PC-3 (cell line): ENCODE measurements at regions not wholly inside any gene's neighbourhood (a gene's known extent, or its start where the extent isn't known, plus 50 kb on each side); places are given as distances from the start of the nearest gene placed in this dataset.

Experiments
- EZH2 ChIP-seq: fragments of 300-600 bp; sonication (generic); IDR thresholded peaks from one replicate; pipeline ENCODE4 v1.6.1; 2017; ENCODE audit warnings: antibody characterized with exemption, mild to moderate bottlenecking, low read length; ENCODE audit not compliant: unreplicated experiment
- TF ChIP-seq, protein P1 (sequence below): fragments of 300-600 bp; sonication (generic); conservative IDR thresholded peaks from 2 replicates; pipeline ENCODE4 v1.5.1; 2017; ENCODE audit warnings: antibody characterized with exemption, low read depth, mild to moderate bottlenecking, low read length

- TF ChIP-seq, protein P1, sequence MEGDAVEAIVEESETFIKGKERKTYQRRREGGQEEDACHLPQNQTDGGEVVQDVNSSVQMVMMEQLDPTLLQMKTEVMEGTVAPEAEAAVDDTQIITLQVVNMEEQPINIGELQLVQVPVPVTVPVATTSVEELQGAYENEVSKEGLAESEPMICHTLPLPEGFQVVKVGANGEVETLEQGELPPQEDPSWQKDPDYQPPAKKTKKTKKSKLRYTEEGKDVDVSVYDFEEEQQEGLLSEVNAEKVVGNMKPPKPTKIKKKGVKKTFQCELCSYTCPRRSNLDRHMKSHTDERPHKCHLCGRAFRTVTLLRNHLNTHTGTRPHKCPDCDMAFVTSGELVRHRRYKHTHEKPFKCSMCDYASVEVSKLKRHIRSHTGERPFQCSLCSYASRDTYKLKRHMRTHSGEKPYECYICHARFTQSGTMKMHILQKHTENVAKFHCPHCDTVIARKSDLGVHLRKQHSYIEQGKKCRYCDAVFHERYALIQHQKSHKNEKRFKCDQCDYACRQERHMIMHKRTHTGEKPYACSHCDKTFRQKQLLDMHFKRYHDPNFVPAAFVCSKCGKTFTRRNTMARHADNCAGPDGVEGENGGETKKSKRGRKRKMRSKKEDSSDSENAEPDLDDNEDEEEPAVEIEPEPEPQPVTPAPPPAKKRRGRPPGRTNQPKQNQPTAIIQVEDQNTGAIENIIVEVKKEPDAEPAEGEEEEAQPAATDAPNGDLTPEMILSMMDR: no peak
- TF ChIP-seq EZH2: no peak
Observed at GRCh38 chrX:25158635-25159034, 142.9 kb upstream of the ARX start.
